SK-N-SH (cell line): ENCODE measurements at regions not wholly inside any gene's neighbourhood (a gene's known extent, or its start where the extent isn't known, plus 50 kb on each side); places are given as distances from the start of the nearest gene placed in this dataset.

ENCODE experiments used
- CTCF ChIP-seq: fragments of 200-600 bp; sonication (generic); IDR thresholded peaks from 2 replicates; pipeline ENCODE4 v1.6.1; 2017; ENCODE audit warnings: antibody characterized with exemption, mild to moderate bottlenecking, moderate library complexity
- JUND ChIP-seq: IDR thresholded peaks from 2 replicates; pipeline ENCODE4 v1.4.0; 2012
- MAX ChIP-seq: IDR thresholded peaks from 2 replicates; pipeline ENCODE4 v1.4.0; 2012; ENCODE audit warnings: low read depth
- NRF1 ChIP-seq: IDR thresholded peaks from 2 replicates; pipeline ENCODE4 v1.6.1; 2012; ENCODE audit warnings: low read depth, mild to moderate bottlenecking, low read length
- REST ChIP-seq: IDR thresholded peaks from 2 replicates; pipeline ENCODE4 v1.6.1; 2012; ENCODE audit warnings: mild to moderate bottlenecking, low read depth, low read length, moderate library complexity
- SIN3A ChIP-seq: IDR thresholded peaks from 2 replicates; pipeline ENCODE4 v1.6.1; 2012; ENCODE audit warnings: low read depth, mild to moderate bottlenecking, low read length, moderate library complexity, borderline replicate concordance
- YY1 ChIP-seq: IDR thresholded peaks from 2 replicates; pipeline ENCODE4 v1.4.0; 2012; ENCODE audit warnings: low read depth, mild to moderate bottlenecking

DNA sequence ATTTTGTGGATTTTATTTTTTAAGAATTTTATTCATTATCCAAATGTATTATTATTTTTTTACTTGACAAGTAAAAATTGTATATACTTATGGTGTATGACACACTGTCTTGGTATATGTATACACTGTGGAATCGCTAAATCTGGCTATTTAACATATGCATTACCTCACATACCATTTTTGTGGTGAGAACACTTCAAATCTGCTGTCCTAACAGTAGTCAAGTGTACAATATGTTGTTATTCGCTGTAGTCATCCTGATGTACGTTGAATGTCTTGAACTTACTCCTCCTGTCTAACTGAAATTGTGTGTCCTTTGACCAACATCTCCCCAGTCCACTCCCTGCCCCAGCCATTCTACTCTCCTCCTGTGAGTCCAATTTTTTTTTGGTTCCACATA, 153.2 kb upstream of the PTPRM start:
- TF ChIP-seq CTCF (no peak), SIN3A (no peak), JUND (no peak), NRF1 (no peak), MAX (no peak), YY1 (no peak), REST (no peak)
